ENCODE measurements at regions not wholly inside any gene's neighbourhood (a gene's known extent, or its start where the extent isn't known, plus 50 kb on each side); places are given as distances from the start of the nearest gene placed in this dataset.

GRCh38 chr10:78906734-78907390 is 161.9 kb upstream of the ZMIZ1 start:
- Histone ChIP-seq H3K27me3 (ENCODE audit: insufficient read depth, low read length) (no peaks in the 10 kb centered on the region), H2AFZ (ENCODE audit: low read depth, low read length, poor library complexity, severe bottlenecking) (no peak overlapping the region), H3K79me2 (ENCODE audit: insufficient read depth, low read length) (no peaks in the 10 kb centered on the region), H3K4me1 (ENCODE audit: control insufficient read depth in 1 of 2, insufficient read depth in 2 of 2, low read length in 2 of 2) (no peaks in the 10 kb centered on the region), H3K36me3 (ENCODE audit: control insufficient read depth in 1 of 2, insufficient read depth in 2 of 2, low read length in 2 of 2) (no peaks in the 10 kb centered on the region), H3K27ac (ENCODE audit: low read depth, low read length) (no peak overlapping the region), H4K20me1 (ENCODE audit: insufficient read depth) (no peaks in the 10 kb centered on the region), H3K9ac (ENCODE audit: low read length) (no peak overlapping the region), H3K9me3 (ENCODE audit: control insufficient read depth in 1 of 2, insufficient read depth in 1 of 2, low read depth in 1 of 2, low read length in 2 of 2) (no peaks in the 10 kb centered on the region), H3K4me2 (ENCODE audit: low read length) (no peak overlapping the region), H3K4me3 (replicated peaks in 1 of 2; ENCODE audit: low read depth in 1 of 2, low read length in 2 of 2) (no peak overlapping the region), H3K9me2 (ENCODE audit: insufficient read depth) (no peaks in the 10 kb centered on the region)
- TF ChIP-seq JUND (IDR thresholded peaks at IDR 0.05) (no peak), CEBPB (IDR thresholded peaks at IDR 0.05; ENCODE audit: low read depth) (no peak), CTCF (IDR thresholded peaks at IDR 0.05 in 2 of 3, conservative IDR thresholded peaks at IDR 0.05 in 1 of 3; ENCODE audit: borderline replicate concordance in 1 of 3, insufficient read depth in 1 of 3, low read depth in 2 of 3, low read length in 2 of 3) (no peak), EZH2phosphoT487 (IDR thresholded peaks at IDR 0.05; ENCODE audit: borderline replicate concordance) (no peak), MAX (IDR thresholded peaks at IDR 0.05) (no peak), EGR1 (IDR thresholded peaks at IDR 0.05; ENCODE audit: low read depth) (no peak), TCF7L2 (IDR thresholded peaks at IDR 0.05; ENCODE audit: borderline replicate concordance, extremely low read depth, insufficient read depth, insufficient read length) (no peak), ELF1 (IDR thresholded peaks at IDR 0.05; ENCODE audit: borderline replicate concordance, low read depth) (no peak), EZH2 (IDR thresholded peaks at IDR 0.05) (no peak), POLR2AphosphoS5 (IDR thresholded peaks at IDR 0.05; ENCODE audit: low read depth, low read length) (no peak)
- ChIA-PET POLR2A (no interaction called here), RAD21 (ENCODE audit: low non-redundant PET in 1 of 2, low total read pairs in 2 of 2, uncharacterized antibody in 2 of 2, unreplicated experiment in 2 of 2) (interaction anchor here in 1 of 2 experiments (0.5 kb wide), 1 partner anchor 67 kb away, joined by 5 read pairs; no protein-coding TSS in a partner anchor), CTCF (no interaction called here)
- DNase-seq (ENCODE audit: low read depth, low spot score) (no peak), ATAC-seq (no peak)
- intact Hi-C loops (cut with micrococcal nuclease), result no loop called here
- no TSS peak for BruUV-seq (replicated peaks)

Data from HCT116 (cell line).